Prostate gland (tissue), 2 donors: ENCODE measurements at regions not wholly inside any gene's neighbourhood (a gene's known extent, or its start where the extent isn't known, plus 50 kb on each side); places are given as distances from the start of the nearest gene placed in this dataset.

Source experiments
- POLR2A ChIP-seq: fragments of 450-650 bp; IDR thresholded peaks from one replicate; pipeline ENCODE4 v1.6.1; 2016; ENCODE audit warnings: antibody characterized with exemption, mild to moderate bottlenecking
- POLR2AphosphoS5 ChIP-seq: sonication (generic); formaldehyde crosslinking; IDR thresholded peaks from one replicate; pipeline ENCODE4 v1.6.1; 2017; ENCODE audit warnings: antibody characterized with exemption
- TF ChIP-seq, protein P1 (sequence below), 4 experiments: fragments of 200-600 bp in 2 of 4; fragments of 450-650 bp in 2 of 4; sonication (generic) in 2 of 4; IDR thresholded peaks; 1 replicate in 3 of 4; 2 replicates in 1 of 4; pipeline ENCODE4 v1.5.1; 2016 to 2019; ENCODE audit warnings: antibody characterized with exemption in 4 of 4, mild to moderate bottlenecking in 2 of 4, moderate library complexity in 2 of 4

DNA sequence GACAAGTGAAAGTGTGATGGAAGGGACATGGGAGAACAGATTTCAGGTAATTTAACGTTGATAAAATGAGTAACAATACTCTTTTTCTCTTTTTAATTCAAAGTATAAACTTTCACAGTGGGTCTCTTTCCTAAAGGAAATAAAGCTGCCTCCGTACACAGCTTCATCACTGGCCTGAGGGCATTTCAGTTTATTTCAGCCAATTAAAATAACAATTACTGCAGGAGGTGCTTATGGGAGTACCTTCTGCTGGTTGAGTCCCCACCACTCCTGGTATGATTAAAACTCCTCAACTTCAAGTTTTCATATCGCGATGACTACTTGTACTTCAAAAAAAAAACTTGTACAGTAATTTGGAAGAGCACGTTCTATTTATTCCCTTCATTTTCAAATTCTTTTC is 1845.9 kb downstream of the MAT2B start:
- no peak for TF ChIP-seq POLR2A
- TF ChIP-seq, protein P1, sequence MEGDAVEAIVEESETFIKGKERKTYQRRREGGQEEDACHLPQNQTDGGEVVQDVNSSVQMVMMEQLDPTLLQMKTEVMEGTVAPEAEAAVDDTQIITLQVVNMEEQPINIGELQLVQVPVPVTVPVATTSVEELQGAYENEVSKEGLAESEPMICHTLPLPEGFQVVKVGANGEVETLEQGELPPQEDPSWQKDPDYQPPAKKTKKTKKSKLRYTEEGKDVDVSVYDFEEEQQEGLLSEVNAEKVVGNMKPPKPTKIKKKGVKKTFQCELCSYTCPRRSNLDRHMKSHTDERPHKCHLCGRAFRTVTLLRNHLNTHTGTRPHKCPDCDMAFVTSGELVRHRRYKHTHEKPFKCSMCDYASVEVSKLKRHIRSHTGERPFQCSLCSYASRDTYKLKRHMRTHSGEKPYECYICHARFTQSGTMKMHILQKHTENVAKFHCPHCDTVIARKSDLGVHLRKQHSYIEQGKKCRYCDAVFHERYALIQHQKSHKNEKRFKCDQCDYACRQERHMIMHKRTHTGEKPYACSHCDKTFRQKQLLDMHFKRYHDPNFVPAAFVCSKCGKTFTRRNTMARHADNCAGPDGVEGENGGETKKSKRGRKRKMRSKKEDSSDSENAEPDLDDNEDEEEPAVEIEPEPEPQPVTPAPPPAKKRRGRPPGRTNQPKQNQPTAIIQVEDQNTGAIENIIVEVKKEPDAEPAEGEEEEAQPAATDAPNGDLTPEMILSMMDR (IDR thresholded peaks at IDR 0.05) = no peak
- TF ChIP-seq POLR2AphosphoS5 = no peak
